Lower leg skin (tissue), 3 donors: ENCODE measurements at regions not wholly inside any gene's neighbourhood (a gene's known extent, or its start where the extent isn't known, plus 50 kb on each side); places are given as distances from the start of the nearest gene placed in this dataset.

ENCODE experiments used
- CTCF ChIP-seq, 3 donors: fragments of 450-650 bp; IDR thresholded peaks; one replicate each; pipeline ENCODE4 v1.5.1; 2016; ENCODE audit warnings: antibody characterized with exemption in 3 of 3, mild to moderate bottlenecking in 3 of 3, moderate library complexity in 2 of 3
- POLR2A ChIP-seq, 2 donors: fragments of 450-650 bp; IDR thresholded peaks; one replicate each; pipeline ENCODE4 v1.6.1; 2016 to 2017; ENCODE audit warnings: antibody characterized with exemption in 2 of 2, mild to moderate bottlenecking in 1 of 2, moderate library complexity in 1 of 2

- TF ChIP-seq POLR2A (IDR thresholded peaks at IDR 0.05), result no peak
- TF ChIP-seq CTCF (IDR thresholded peaks at IDR 0.05), result no peak
Observed at GRCh38 chr16:17831330-17831729, 360.6 kb upstream of the XYLT1 start.
